Endothelial cell of umbilical vein (primary cell): ENCODE measurements at regions not wholly inside any gene's neighbourhood (a gene's known extent, or its start where the extent isn't known, plus 50 kb on each side); places are given as distances from the start of the nearest gene placed in this dataset.

ENCODE experiments used
- EZH2 ChIP-seq: IDR thresholded peaks from 2 replicates; pipeline ENCODE4 v1.6.1; 2012; ENCODE audit warnings: borderline replicate concordance, low read depth, mild to moderate bottlenecking, moderate library complexity, low read length, inconsistent platforms; ENCODE audit not compliant: severe bottlenecking
- FOS ChIP-seq: IDR thresholded peaks from 2 replicates; pipeline ENCODE4 v1.6.1; 2011; ENCODE audit warnings: mild to moderate bottlenecking, low read length, moderate library complexity, borderline replicate concordance; ENCODE audit not compliant: insufficient read depth
- JUN ChIP-seq: IDR thresholded peaks from 2 replicates; pipeline ENCODE4 v1.6.1; 2011; ENCODE audit warnings: borderline replicate concordance, low read depth; ENCODE audit not compliant: insufficient read length, insufficient read depth
- MAX ChIP-seq: IDR thresholded peaks from 2 replicates; pipeline ENCODE4 v1.6.1; 2011; ENCODE audit not compliant: insufficient read depth, insufficient read length
- POLR2A ChIP-seq: IDR thresholded peaks from 2 replicates; pipeline ENCODE4 v1.6.1; 2012; ENCODE audit warnings: low read depth, mild to moderate bottlenecking, control low read depth, low read length
- POLR2AphosphoS5 ChIP-seq: IDR thresholded peaks from 2 replicates; pipeline ENCODE4 v1.6.1; 2012; ENCODE audit warnings: low read depth, mild to moderate bottlenecking, control low read depth, low read length, moderate library complexity; ENCODE audit not compliant: insufficient read depth
- TF ChIP-seq, protein P1 (sequence below), 2 donors: IDR thresholded peaks; 1 replicate in 1 of 2; 2 replicates in 1 of 2; pipeline ENCODE4 v1.5.1; 2011; ENCODE audit warnings: low read length in 2 of 2, mild to moderate bottlenecking in 2 of 2, moderate library complexity in 2 of 2, control low read depth in 1 of 2, inconsistent platforms in 1 of 2, low read depth in 1 of 2; ENCODE audit not compliant: insufficient read depth in 1 of 2; ENCODE audit errors: extremely low read depth in 1 of 2

DNA sequence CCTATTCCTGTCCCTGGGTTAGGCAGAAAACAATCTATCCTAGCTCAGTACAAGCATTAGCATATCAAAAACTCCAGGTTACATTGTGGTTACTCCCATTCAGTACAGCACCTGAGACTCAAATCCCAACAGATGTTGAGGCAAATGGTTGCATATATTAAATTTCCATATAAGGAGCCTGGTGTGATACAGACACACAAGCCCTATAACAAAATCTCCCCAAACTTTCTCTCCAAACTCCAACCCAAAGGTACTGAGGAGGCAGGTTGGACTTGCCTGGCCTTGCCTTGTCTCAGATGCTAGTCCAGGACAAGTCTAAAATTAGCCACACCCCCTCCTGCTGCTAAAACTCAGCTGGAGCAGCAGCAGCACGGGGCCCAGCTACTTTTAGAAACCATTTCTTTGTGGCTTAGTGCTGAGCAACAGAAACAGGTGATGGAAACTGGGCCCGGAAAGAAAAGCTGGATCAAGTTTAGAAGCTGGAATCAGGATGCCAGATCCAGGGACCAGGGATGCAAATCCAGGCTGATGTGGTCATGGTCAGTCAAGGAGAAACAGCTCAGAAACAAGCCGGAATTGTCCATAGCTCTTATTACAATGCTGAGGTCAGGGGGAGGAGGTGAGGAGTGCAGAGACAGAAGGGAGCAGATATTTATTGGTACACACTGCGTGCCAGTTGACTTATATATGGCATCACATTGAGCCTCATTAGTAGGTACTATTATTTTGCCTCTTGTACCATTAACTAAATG, 73.7 kb upstream of the AMOTL1 start:
- TF ChIP-seq POLR2AphosphoS5 (no peak), EZH2 (no peak), POLR2A (no peak), FOS (no peak), MAX (no peak), JUN (no peak)
- TF ChIP-seq, protein P1, sequence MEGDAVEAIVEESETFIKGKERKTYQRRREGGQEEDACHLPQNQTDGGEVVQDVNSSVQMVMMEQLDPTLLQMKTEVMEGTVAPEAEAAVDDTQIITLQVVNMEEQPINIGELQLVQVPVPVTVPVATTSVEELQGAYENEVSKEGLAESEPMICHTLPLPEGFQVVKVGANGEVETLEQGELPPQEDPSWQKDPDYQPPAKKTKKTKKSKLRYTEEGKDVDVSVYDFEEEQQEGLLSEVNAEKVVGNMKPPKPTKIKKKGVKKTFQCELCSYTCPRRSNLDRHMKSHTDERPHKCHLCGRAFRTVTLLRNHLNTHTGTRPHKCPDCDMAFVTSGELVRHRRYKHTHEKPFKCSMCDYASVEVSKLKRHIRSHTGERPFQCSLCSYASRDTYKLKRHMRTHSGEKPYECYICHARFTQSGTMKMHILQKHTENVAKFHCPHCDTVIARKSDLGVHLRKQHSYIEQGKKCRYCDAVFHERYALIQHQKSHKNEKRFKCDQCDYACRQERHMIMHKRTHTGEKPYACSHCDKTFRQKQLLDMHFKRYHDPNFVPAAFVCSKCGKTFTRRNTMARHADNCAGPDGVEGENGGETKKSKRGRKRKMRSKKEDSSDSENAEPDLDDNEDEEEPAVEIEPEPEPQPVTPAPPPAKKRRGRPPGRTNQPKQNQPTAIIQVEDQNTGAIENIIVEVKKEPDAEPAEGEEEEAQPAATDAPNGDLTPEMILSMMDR (IDR thresholded peaks at IDR 0.05; ENCODE audit: extremely low read depth in 1 of 2, insufficient read depth in 1 of 2, low read depth in 1 of 2, low read length in 2 of 2), result no peak
